Heart left ventricle (tissue), 13 donors: ENCODE measurements at regions not wholly inside any gene's neighbourhood (a gene's known extent, or its start where the extent isn't known, plus 50 kb on each side); places are given as distances from the start of the nearest gene placed in this dataset.

Source experiments
- CTCF ChIP-seq, 12 donors: fragments of 200-600 bp; sonication (generic) in 4 of 12; IDR thresholded peaks; one replicate each; pipeline versions ENCODE4 v1.5.0 to v1.8.0; 2018 to 2022; ENCODE audit warnings: antibody characterized with exemption in 12 of 12, mild to moderate bottlenecking in 5 of 12
- POLR2A ChIP-seq, 2 donors: fragments of 450-650 bp; IDR thresholded peaks; one replicate each; pipeline ENCODE4 v1.6.1; 2017; ENCODE audit warnings: antibody characterized with exemption in 2 of 2, mild to moderate bottlenecking in 2 of 2, moderate library complexity in 2 of 2
- donor health status: ischemic (EF 13 %, LVEDD 7.1; RV severe dilation, severe dysfunction).
- donor health status: DM: no; HTN: yes; CAD: no.
- donor health status: DM: no; HTN: no; CAD: no.
- donor health status: ischemic (EF 25% LVEDD 6.9; RV normal size, moderate dysfunction).
- donor health status: ischemic (EF 25% LVEDD 5.7; RV mildly dilated, moderate dysfunction).
- donor health status: ischemic (EF 35%, LVEDD 5.7; RV mildly dilated, moderate dysfunction).
- donor health status: nonischemic (EF 11% LVEDD 7.7; RV severe dilation, severe dysfunction).
- donor health status: DM: yes; HTN: yes; CAD: no.
- donor health status: PGD.
- donor health status: ischemic (EF 29% LVEDD 5.4; RV normal size, mild dysfunction).
- donor health status: nonischemic (EF 23%, LVEDD 6.1; RV moderate dilation, normal function).

- TF ChIP-seq CTCF (IDR thresholded peaks at IDR 0.05) (no peak), POLR2A (IDR thresholded peaks at IDR 0.05) (no peak)
These were observed 74.0 kb upstream of the POMP start for GRCh38 chr13:28584873-28585381.
